Fibroblast of lung (primary cell): ENCODE measurements at regions not wholly inside any gene's neighbourhood (a gene's known extent, or its start where the extent isn't known, plus 50 kb on each side); places are given as distances from the start of the nearest gene placed in this dataset.

ENCODE experiments used
- EZH2 ChIP-seq: IDR thresholded peaks from 2 replicates; pipeline ENCODE4 v1.5.1; 2012; ENCODE audit warnings: low read length, control low read depth, mild to moderate bottlenecking; ENCODE audit errors: missing control alignments
- TF ChIP-seq, protein P1 (sequence below), 2 donors: IDR thresholded peaks in 1 of 2; conservative IDR thresholded peaks in 1 of 2; 1 replicate in 1 of 2; 2 replicates in 1 of 2; pipeline ENCODE4 v1.5.1; 2011 to 2012; ENCODE audit warnings: low read length in 2 of 2, control low read depth in 1 of 2, inconsistent platforms in 1 of 2, low read depth in 1 of 2, mild to moderate bottlenecking in 1 of 2

DNA sequence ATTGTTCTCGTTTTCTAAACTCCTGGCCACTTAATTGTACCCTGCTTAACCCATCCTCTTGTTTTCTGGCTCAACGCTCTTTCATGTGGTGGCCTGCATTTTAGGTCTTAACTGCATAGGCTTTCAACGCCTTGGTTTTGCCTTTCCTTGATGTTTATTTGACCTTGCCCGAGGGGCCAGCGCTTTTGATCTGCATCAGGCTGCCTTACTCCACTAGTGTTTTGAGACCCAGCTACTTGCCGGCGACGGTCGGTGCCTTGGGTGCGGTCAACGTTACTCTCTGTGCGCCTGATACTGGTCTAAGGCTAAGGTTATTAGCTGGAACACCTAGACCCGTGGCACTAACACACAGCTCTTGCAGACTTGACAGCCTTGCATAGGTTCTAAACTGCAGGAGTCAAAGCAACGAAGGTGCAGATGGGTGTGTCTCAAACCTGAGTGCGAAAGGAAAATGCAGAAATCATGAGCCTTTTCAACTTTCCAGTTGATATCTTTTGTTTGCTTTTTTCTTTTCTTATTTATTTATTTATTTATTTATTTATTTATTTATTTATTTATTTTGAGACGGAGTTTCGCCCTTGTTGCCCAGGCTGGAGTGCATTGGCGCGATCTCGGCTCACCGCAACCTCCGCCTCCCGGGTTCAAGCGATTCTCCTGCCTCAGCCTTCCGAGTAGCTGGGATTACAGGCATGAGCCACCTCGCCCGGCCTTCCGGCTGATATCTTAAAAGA, 138.8 kb downstream of the HFE start:
- TF ChIP-seq, protein P1, sequence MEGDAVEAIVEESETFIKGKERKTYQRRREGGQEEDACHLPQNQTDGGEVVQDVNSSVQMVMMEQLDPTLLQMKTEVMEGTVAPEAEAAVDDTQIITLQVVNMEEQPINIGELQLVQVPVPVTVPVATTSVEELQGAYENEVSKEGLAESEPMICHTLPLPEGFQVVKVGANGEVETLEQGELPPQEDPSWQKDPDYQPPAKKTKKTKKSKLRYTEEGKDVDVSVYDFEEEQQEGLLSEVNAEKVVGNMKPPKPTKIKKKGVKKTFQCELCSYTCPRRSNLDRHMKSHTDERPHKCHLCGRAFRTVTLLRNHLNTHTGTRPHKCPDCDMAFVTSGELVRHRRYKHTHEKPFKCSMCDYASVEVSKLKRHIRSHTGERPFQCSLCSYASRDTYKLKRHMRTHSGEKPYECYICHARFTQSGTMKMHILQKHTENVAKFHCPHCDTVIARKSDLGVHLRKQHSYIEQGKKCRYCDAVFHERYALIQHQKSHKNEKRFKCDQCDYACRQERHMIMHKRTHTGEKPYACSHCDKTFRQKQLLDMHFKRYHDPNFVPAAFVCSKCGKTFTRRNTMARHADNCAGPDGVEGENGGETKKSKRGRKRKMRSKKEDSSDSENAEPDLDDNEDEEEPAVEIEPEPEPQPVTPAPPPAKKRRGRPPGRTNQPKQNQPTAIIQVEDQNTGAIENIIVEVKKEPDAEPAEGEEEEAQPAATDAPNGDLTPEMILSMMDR (conservative IDR thresholded peaks at IDR 0.05 in 1 of 2, IDR thresholded peaks at IDR 0.05 in 1 of 2; ENCODE audit: low read depth in 1 of 2, low read length in 2 of 2): no peak
- TF ChIP-seq EZH2: no peak
